ENCODE measurements at regions not wholly inside any gene's neighbourhood (a gene's known extent, or its start where the extent isn't known, plus 50 kb on each side); places are given as distances from the start of the nearest gene placed in this dataset.

GRCh38 chr3:59142556-59142955 is 92.7 kb upstream of the CFAP20DC start:
- no peak for TF ChIP-seq JUND (IDR thresholded peaks at IDR 0.05; ENCODE audit: low read depth, low read length)
- no peak for TF ChIP-seq PAX8 (IDR thresholded peaks at IDR 0.05)
- TF ChIP-seq ATF3 (IDR thresholded peaks at IDR 0.05; ENCODE audit: borderline replicate concordance, extremely low read depth, low read depth, low read length): no peak
- TF ChIP-seq ZNF217 (IDR thresholded peaks at IDR 0.05): no peak
